DOHH2 (cell line): ENCODE measurements at regions not wholly inside any gene's neighbourhood (a gene's known extent, or its start where the extent isn't known, plus 50 kb on each side); places are given as distances from the start of the nearest gene placed in this dataset.

Source experiments
- H3F3A ChIP-seq: fragments of 200-600 bp; sonication (generic), shearing (Covaris generic); 2 replicates; pipeline ENCODE4 v1.6.0; 2016; ENCODE audit warnings: antibody characterized with exemption, mild to moderate bottlenecking; ENCODE audit not compliant: control insufficient read depth, insufficient read depth
- H3K27ac ChIP-seq: fragments of 200-600 bp; sonication (generic); 2 replicates; pipeline ENCODE4 v1.5.1; 2014; ENCODE audit warnings: low read depth, mild to moderate bottlenecking, low read length, moderate library complexity
- H3K27me3 ChIP-seq: fragments of 200-600 bp; sonication (generic); 2 replicates; pipeline ENCODE4 v1.6.1; 2014; ENCODE audit warnings: mild to moderate bottlenecking, low read length, mixed read lengths; ENCODE audit not compliant: control insufficient read depth
- H3K36me3 ChIP-seq: fragments of 200-600 bp; sonication (generic); 2 replicates; pipeline ENCODE4 v1.6.1; 2014; ENCODE audit warnings: mild to moderate bottlenecking, low read length, moderate library complexity, mixed read lengths; ENCODE audit not compliant: control insufficient read depth
- H3K4me1 ChIP-seq: fragments of 200-600 bp; sonication (generic); 2 replicates; pipeline ENCODE4 v1.6.1; 2014; ENCODE audit warnings: mild to moderate bottlenecking, low read length, mixed read lengths; ENCODE audit not compliant: control insufficient read depth
- H3K4me2 ChIP-seq: fragments of 200-600 bp; sonication (generic); 2 replicates; pipeline ENCODE4 v1.6.0; 2014; ENCODE audit warnings: mild to moderate bottlenecking, low read length, moderate library complexity
- H3K4me3 ChIP-seq: fragments of 200-600 bp; sonication (generic); 2 replicates; pipeline ENCODE4 v1.5.1; 2014; ENCODE audit warnings: mild to moderate bottlenecking, low read length, mixed read lengths
- H3K79me2 ChIP-seq: fragments of 200-600 bp; sonication (generic); 2 replicates; pipeline ENCODE4 v1.6.1; 2014; ENCODE audit warnings: mild to moderate bottlenecking, low read length, mixed read lengths; ENCODE audit not compliant: control insufficient read depth
- H3K9me2 ChIP-seq: fragments of 200-600 bp; sonication (generic); replicated peaks from 2 replicates; pipeline ENCODE4 v1.6.1; 2014; ENCODE audit warnings: mild to moderate bottlenecking, low read length, mixed read lengths; ENCODE audit not compliant: control insufficient read depth
- H3K9me3 ChIP-seq: fragments of 200-600 bp; sonication (generic); 2 replicates; pipeline ENCODE4 v1.6.1; 2014; ENCODE audit warnings: antibody characterized with exemption, low read length, mixed read lengths; ENCODE audit not compliant: control insufficient read depth, insufficient read depth
- H4K20me1 ChIP-seq: fragments of 200-600 bp; sonication (generic); 2 replicates; pipeline ENCODE4 v1.6.0; 2014; ENCODE audit warnings: low read depth, mild to moderate bottlenecking, antibody characterized with exemption, low read length, moderate library complexity; ENCODE audit not compliant: control insufficient read depth, insufficient read depth
- CTCF ChIP-seq: fragments of 200-600 bp; sonication (generic); IDR thresholded peaks from one replicate; pipeline ENCODE4 v1.5.1; 2014; ENCODE audit warnings: antibody characterized with exemption, mild to moderate bottlenecking, low read depth, low read length; ENCODE audit not compliant: poor library complexity, severe bottlenecking
- EZH2phosphoT487 ChIP-seq: fragments of 200-600 bp; sonication (generic); IDR thresholded peaks from 2 replicates; pipeline ENCODE4 v1.6.1; 2017; ENCODE audit warnings: borderline replicate concordance, mild to moderate bottlenecking, antibody characterized with exemption, low read length, moderate library complexity, mixed read lengths

DNA sequence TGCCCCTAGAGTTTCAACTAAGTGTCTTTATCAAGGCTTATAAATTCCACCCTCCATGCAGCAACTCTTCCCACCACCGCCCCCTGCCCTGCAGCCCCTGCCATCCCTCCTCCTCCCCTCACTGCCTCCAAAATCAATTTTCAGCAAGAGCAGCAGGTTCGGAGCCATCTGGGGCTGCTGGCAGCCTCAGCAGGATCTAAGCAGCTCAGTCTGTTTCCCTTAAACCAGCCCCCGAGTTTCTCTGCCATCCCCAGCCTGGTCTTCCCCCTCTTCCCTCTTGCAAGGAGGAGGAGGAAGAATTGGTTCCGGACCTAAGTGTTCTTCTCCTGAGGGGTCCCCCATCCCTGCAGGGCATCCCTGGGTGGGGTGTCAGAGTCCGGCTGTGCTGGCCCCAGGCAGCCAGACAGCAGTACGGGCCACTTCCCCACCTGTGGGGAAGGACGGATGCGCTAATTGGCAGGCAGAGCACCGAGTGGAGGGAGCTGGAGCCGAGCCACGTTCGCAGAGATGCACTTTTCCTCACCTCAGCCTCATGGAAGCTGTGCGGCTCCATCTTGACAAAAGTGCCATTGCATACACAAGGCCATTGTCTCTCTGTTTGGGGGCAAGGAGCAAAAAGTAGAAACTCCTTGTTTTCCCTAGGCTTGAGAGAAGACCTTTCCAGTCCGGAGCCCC is 189.3 kb downstream of the KCNA5 start:
- Histone ChIP-seq H4K20me1 (no peaks in the 10 kb centered on the region), H3K4me2 (no peak overlapping the region), H3K4me1 (no peaks in the 10 kb centered on the region), H3K9me3 (no peaks in the 10 kb centered on the region), H3K4me3 (no peak overlapping the region), H3K27ac (no peak overlapping the region), H3K27me3 (no peaks in the 10 kb centered on the region), H3F3A (no peaks in the 10 kb centered on the region), H3K79me2 (no peaks in the 10 kb centered on the region), H3K9me2 (no peaks in the 10 kb centered on the region), H3K36me3 (no peaks in the 10 kb centered on the region)
- no peak for TF ChIP-seq EZH2phosphoT487
- TF ChIP-seq CTCF: no peak

- Histone ChIP-seq H3K36me3 (no peaks in the 10 kb centered on the region), H4K20me1 (no peaks in the 10 kb centered on the region), H3K9me2 (no peaks in the 10 kb centered on the region), H3K27ac (no peak overlapping the region), H3K27me3 (peaks cover 3% of the 10 kb centered on the region; the same call in 1 of the 2 replicates), H3K79me2 (no peaks in the 10 kb centered on the region), H3K4me3 (no peak overlapping the region), H3K4me2 (no peak overlapping the region), H3K4me1 (no peaks in the 10 kb centered on the region), H3K9me3 (no peaks in the 10 kb centered on the region), H3F3A (no peaks in the 10 kb centered on the region)
- TF ChIP-seq CTCF (no peak), EZH2phosphoT487 (no peak)
Observed at GRCh38 chr12:5236022-5236640, 192.5 kb downstream of the KCNA5 start.

DNA sequence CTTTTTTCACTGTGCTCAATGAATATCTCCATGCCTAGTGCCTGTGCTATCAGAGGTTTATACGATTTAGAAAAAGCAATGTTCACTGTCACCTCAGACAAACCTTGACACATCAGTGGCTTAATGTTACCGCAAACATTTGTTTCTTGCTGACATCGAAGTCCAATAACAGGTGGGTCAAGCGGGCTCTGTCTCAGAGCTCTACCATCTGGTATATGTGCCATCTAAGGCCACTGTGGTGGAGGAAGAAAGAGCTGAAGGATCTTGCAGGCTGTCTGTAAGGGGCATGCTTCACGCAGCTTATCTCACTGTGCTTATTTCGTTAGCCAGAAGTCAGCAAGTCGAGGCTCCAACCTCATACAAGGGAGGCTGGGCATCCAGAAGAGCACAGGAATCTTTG is 189.5 kb upstream of the NTF3 start:
- no peaks in the 10 kb centered on the region for H3K36me3 ChIP-seq
- no peaks in the 10 kb centered on the region for H3K4me1 ChIP-seq
- no peaks in the 10 kb centered on the region for H3K9me3 ChIP-seq

More for the DNA sequence above, 189.5 kb upstream of the NTF3 start:
- H4K20me1 ChIP-seq: no peaks in the 10 kb centered on the region
- H3K4me2 ChIP-seq: no peak overlapping the region
- no peak for TF ChIP-seq CTCF
- TF ChIP-seq EZH2phosphoT487: no peak
- H3K79me2 ChIP-seq: no peaks in the 10 kb centered on the region
- no peaks in the 10 kb centered on the region for H3K9me2 ChIP-seq
- peaks cover 3% of the 10 kb centered on the region; the same call in 1 of the 2 replicates for H3K27me3 ChIP-seq
- H3F3A ChIP-seq: no peaks in the 10 kb centered on the region
- H3K27ac ChIP-seq: no peak overlapping the region
- no peak overlapping the region for H3K4me3 ChIP-seq
